K562 (cell line): ENCODE measurements at regions not wholly inside any gene's neighbourhood (a gene's known extent, or its start where the extent isn't known, plus 50 kb on each side); places are given as distances from the start of the nearest gene placed in this dataset.

ENCODE experiments used
- RBFOX2 ChIP-seq: fragments of 200-400 bp; formaldehyde crosslinking; IDR thresholded peaks from 2 replicates; pipeline ENCODE4 v1.6.1; 2017; ENCODE audit warnings: low read depth, mild to moderate bottlenecking, low read length, moderate library complexity
- SRF ChIP-seq, 2 experiments: fragments of 250-450, 450-650 bp in 1 of 2; sonication (Bioruptor Pico) in 1 of 2; sonication (generic) in 1 of 2; formaldehyde crosslinking; IDR thresholded peaks; 2 replicates each; pipeline versions ENCODE4 v1.5.0 to v1.5.1; 2020 to 2022; ENCODE audit warnings: mild to moderate bottlenecking in 1 of 2, missing genetic modification reagents in 1 of 2
- ZKSCAN8 ChIP-seq: fragments of 200-800 bp; sonication (Bioruptor generic); IDR thresholded peaks from 2 replicates; pipeline ENCODE4 v1.6.1; 2016; ENCODE audit warnings: missing genetic modification characterization, missing compliant biosample characterization
- ZNF766 ChIP-seq: fragments of 200-800 bp; sonication (Bioruptor generic); conservative IDR thresholded peaks from 2 replicates; pipeline ENCODE4 v1.6.1; 2016; ENCODE audit warnings: missing genetic modification characterization, missing compliant biosample characterization
- TF ChIP-seq, protein P1 (sequence below): fragments of 450-650 bp; IDR thresholded peaks from 2 replicates; pipeline ENCODE4 v1.6.1; 2016; ENCODE audit warnings: borderline replicate concordance
- TF ChIP-seq, protein P2 (sequence below): fragments of 250-450 bp; sonication (Bioruptor Pico); IDR thresholded peaks from 2 replicates; pipeline ENCODE4 v1.5.0; 2021
- TF ChIP-seq, protein P3 (sequence below), 3 experiments: IDR thresholded peaks in 2 of 3; conservative IDR thresholded peaks in 1 of 3; 2 replicates each; pipeline ENCODE4 v1.5.1; 2011 to 2012; ENCODE audit warnings: low read length in 3 of 3, mild to moderate bottlenecking in 3 of 3, control low read depth in 2 of 3, improper control_type of control experiment in 1 of 3, inconsistent platforms in 1 of 3, low read depth in 1 of 3, mixed read lengths in 1 of 3, moderate library complexity in 1 of 3; ENCODE audit not compliant: insufficient read depth in 2 of 3
- TF ChIP-seq, protein P4 (sequence below): fragments of 250-450 bp; sonication (Bioruptor Pico); IDR thresholded peaks from 2 replicates; pipeline ENCODE4 v1.5.0; 2020; ENCODE audit warnings: mild to moderate bottlenecking, borderline replicate concordance
- TF ChIP-seq, protein P5 (sequence below): fragments of 450-650 bp; IDR thresholded peaks from 2 replicates; pipeline ENCODE4 v1.6.1; 2016; ENCODE audit warnings: antibody characterized with exemption
- TF ChIP-seq, protein P6 (sequence below): fragments of 250-450 bp; sonication (Bioruptor Pico); IDR thresholded peaks from 2 replicates; pipeline ENCODE4 v1.5.0; 2020; ENCODE audit warnings: mild to moderate bottlenecking

DNA sequence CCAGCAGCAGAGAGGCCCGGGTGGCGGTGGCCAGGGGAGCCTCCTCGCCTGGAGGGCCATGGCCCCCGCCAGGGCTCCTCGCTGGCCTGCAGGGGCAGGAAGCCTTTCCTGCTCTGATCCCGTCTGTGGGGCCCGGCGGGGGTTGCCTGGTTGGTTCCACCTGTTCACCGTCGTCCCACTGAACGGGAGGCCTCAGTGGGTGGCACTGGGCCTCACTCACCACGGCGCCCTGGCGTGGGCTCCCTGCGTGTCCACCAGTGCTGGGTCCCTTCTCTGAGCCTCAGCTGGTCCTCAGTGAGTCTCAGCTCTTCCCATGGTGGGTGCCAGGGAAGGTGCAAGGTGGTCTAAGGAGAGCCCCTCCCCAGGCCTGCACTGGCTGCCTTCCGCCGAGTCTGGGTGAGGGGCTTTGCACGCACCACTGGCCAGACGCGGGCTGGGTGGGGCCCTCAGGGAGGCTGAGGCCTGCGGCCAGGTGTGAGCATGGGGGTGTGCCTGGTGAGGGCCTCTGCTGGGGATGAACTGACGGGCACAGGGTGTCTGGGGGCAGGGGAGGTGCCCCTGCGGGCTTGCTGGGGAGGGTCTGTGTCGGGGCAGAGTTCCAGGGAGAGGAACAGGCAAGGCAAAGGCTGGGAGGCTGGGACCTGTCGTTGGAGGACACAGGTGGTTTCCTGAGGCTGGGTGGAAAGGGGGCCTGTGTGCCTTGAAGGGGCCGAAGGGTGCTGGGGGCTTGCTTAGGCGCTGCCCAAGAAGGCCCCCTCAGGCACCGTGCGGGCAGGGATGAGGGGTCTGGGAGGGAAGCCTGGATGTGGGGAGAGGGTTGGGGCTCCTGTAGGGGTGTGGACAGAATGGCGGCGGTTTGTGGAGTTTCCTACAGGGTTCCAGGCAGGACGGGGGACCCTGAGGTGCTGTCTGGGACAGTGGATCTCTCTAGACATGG is 339.8 kb downstream of the TMEM121 start:
- TF ChIP-seq RBFOX2, result no peak
- TF ChIP-seq, protein P1, sequence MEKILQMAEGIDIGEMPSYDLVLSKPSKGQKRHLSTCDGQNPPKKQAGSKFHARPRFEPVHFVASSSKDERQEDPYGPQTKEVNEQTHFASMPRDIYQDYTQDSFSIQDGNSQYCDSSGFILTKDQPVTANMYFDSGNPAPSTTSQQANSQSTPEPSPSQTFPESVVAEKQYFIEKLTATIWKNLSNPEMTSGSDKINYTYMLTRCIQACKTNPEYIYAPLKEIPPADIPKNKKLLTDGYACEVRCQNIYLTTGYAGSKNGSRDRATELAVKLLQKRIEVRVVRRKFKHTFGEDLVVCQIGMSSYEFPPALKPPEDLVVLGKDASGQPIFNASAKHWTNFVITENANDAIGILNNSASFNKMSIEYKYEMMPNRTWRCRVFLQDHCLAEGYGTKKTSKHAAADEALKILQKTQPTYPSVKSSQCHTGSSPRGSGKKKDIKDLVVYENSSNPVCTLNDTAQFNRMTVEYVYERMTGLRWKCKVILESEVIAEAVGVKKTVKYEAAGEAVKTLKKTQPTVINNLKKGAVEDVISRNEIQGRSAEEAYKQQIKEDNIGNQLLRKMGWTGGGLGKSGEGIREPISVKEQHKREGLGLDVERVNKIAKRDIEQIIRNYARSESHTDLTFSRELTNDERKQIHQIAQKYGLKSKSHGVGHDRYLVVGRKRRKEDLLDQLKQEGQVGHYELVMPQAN, result no peak
- TF ChIP-seq, protein P2, sequence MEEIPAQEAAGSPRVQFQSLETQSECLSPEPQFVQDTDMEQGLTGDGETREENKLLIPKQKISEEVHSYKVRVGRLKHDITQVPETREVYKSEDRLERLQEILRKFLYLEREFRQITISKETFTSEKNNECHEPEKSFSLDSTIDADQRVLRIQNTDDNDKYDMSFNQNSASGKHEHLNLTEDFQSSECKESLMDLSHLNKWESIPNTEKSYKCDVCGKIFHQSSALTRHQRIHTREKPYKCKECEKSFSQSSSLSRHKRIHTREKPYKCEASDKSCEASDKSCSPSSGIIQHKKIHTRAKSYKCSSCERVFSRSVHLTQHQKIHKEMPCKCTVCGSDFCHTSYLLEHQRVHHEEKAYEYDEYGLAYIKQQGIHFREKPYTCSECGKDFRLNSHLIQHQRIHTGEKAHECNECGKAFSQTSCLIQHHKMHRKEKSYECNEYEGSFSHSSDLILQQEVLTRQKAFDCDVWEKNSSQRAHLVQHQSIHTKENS (CRISPR knock-in tag), result no peak
- TF ChIP-seq, protein P3, sequence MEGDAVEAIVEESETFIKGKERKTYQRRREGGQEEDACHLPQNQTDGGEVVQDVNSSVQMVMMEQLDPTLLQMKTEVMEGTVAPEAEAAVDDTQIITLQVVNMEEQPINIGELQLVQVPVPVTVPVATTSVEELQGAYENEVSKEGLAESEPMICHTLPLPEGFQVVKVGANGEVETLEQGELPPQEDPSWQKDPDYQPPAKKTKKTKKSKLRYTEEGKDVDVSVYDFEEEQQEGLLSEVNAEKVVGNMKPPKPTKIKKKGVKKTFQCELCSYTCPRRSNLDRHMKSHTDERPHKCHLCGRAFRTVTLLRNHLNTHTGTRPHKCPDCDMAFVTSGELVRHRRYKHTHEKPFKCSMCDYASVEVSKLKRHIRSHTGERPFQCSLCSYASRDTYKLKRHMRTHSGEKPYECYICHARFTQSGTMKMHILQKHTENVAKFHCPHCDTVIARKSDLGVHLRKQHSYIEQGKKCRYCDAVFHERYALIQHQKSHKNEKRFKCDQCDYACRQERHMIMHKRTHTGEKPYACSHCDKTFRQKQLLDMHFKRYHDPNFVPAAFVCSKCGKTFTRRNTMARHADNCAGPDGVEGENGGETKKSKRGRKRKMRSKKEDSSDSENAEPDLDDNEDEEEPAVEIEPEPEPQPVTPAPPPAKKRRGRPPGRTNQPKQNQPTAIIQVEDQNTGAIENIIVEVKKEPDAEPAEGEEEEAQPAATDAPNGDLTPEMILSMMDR (IDR thresholded peaks at IDR 0.05 in 2 of 3, conservative IDR thresholded peaks at IDR 0.05 in 1 of 3; ENCODE audit: insufficient read depth in 2 of 3, low read depth in 1 of 3, low read length in 3 of 3), result no peak
- TF ChIP-seq, protein P4, sequence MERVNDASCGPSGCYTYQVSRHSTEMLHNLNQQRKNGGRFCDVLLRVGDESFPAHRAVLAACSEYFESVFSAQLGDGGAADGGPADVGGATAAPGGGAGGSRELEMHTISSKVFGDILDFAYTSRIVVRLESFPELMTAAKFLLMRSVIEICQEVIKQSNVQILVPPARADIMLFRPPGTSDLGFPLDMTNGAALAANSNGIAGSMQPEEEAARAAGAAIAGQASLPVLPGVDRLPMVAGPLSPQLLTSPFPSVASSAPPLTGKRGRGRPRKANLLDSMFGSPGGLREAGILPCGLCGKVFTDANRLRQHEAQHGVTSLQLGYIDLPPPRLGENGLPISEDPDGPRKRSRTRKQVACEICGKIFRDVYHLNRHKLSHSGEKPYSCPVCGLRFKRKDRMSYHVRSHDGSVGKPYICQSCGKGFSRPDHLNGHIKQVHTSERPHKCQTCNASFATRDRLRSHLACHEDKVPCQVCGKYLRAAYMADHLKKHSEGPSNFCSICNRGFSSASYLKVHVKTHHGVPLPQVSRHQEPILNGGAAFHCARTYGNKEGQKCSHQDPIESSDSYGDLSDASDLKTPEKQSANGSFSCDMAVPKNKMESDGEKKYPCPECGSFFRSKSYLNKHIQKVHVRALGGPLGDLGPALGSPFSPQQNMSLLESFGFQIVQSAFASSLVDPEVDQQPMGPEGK (CRISPR knock-in tag), result no peak
- TF ChIP-seq, protein P5, sequence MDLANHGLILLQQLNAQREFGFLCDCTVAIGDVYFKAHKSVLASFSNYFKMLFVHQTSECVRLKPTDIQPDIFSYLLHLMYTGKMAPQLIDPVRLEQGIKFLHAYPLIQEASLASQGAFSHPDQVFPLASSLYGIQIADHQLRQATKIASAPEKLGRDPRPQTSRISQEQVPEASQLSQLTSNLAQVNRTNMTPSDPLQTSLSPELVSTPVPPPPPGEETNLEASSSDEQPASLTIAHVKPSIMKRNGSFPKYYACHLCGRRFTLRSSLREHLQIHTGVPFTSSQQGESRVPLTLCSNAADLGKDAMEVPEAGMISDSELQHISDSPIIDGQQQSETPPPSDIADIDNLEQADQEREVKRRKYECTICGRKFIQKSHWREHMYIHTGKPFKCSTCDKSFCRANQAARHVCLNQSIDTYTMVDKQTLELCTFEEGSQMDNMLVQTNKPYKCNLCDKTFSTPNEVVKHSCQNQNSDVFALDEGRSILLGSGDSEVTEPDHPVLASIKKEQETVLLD, result no peak
- no peak for TF ChIP-seq ZKSCAN8
- TF ChIP-seq ZNF766, result no peak
- TF ChIP-seq, protein P6, sequence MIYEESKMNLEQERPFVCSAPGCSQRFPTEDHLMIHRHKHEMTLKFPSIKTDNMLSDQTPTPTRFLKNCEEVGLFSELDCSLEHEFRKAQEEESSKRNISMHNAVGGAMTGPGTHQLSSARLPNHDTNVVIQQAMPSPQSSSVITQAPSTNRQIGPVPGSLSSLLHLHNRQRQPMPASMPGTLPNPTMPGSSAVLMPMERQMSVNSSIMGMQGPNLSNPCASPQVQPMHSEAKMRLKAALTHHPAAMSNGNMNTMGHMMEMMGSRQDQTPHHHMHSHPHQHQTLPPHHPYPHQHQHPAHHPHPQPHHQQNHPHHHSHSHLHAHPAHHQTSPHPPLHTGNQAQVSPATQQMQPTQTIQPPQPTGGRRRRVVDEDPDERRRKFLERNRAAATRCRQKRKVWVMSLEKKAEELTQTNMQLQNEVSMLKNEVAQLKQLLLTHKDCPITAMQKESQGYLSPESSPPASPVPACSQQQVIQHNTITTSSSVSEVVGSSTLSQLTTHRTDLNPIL (CRISPR knock-in tag), result no peak
- no peak for TF ChIP-seq SRF (CRISPR knock-in tag; IDR thresholded peaks at IDR 0.05)
